ENCODE measurements at regions not wholly inside any gene's neighbourhood (a gene's known extent, or its start where the extent isn't known, plus 50 kb on each side); places are given as distances from the start of the nearest gene placed in this dataset.
A peak's percentile ranks its signal among the peaks of the same experiment; 100 is the strongest.

GRCh38 chr22:23522623-23523251 lies 57.4 kb downstream of the IGLL1 start:
- DNase-seq (ENCODE audit: low read depth): no peak
- TF ChIP-seq, protein P1, sequence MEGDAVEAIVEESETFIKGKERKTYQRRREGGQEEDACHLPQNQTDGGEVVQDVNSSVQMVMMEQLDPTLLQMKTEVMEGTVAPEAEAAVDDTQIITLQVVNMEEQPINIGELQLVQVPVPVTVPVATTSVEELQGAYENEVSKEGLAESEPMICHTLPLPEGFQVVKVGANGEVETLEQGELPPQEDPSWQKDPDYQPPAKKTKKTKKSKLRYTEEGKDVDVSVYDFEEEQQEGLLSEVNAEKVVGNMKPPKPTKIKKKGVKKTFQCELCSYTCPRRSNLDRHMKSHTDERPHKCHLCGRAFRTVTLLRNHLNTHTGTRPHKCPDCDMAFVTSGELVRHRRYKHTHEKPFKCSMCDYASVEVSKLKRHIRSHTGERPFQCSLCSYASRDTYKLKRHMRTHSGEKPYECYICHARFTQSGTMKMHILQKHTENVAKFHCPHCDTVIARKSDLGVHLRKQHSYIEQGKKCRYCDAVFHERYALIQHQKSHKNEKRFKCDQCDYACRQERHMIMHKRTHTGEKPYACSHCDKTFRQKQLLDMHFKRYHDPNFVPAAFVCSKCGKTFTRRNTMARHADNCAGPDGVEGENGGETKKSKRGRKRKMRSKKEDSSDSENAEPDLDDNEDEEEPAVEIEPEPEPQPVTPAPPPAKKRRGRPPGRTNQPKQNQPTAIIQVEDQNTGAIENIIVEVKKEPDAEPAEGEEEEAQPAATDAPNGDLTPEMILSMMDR (IDR thresholded peaks at IDR 0.05; ENCODE audit: insufficient read depth, low read depth, low read length, missing control alignments): no peak
- no peak overlapping the region for H3K4me3 ChIP-seq (ENCODE audit: low read depth, low read length)

- TF ChIP-seq, protein P1 (IDR thresholded peaks at IDR 0.05; ENCODE audit: insufficient read depth, low read depth, low read length, missing control alignments): peak; percentile 16
- DNase-seq (ENCODE audit: low read depth): peak; percentile 91
- peak overlapping the region; percentile 43 for H3K4me3 ChIP-seq (ENCODE audit: low read depth, low read length)
Observed at GRCh38 chr22:23521441-23522113, 58.5 kb downstream of the IGLL1 start.

GRCh38 chr22:23520863-23521440 lies 59.1 kb downstream of the IGLL1 start:
- TF ChIP-seq, protein P1 (IDR thresholded peaks at IDR 0.05; ENCODE audit: insufficient read depth, low read depth, low read length, missing control alignments): no peak
- peak overlapping the region; percentile 39; the same call in 1 of the 2 replicates for H3K4me3 ChIP-seq (ENCODE audit: low read depth, low read length)
- DNase-seq (ENCODE audit: low read depth): no peak

GRCh38 chr22:23519442-23520157 lies 60.5 kb downstream of the IGLL1 start:
- TF ChIP-seq, protein P1 (IDR thresholded peaks at IDR 0.05; ENCODE audit: insufficient read depth, low read depth, low read length, missing control alignments): no peak
- no peak overlapping the region for H3K4me3 ChIP-seq (ENCODE audit: low read depth, low read length)
- no peak for DNase-seq (ENCODE audit: low read depth)

DNA sequence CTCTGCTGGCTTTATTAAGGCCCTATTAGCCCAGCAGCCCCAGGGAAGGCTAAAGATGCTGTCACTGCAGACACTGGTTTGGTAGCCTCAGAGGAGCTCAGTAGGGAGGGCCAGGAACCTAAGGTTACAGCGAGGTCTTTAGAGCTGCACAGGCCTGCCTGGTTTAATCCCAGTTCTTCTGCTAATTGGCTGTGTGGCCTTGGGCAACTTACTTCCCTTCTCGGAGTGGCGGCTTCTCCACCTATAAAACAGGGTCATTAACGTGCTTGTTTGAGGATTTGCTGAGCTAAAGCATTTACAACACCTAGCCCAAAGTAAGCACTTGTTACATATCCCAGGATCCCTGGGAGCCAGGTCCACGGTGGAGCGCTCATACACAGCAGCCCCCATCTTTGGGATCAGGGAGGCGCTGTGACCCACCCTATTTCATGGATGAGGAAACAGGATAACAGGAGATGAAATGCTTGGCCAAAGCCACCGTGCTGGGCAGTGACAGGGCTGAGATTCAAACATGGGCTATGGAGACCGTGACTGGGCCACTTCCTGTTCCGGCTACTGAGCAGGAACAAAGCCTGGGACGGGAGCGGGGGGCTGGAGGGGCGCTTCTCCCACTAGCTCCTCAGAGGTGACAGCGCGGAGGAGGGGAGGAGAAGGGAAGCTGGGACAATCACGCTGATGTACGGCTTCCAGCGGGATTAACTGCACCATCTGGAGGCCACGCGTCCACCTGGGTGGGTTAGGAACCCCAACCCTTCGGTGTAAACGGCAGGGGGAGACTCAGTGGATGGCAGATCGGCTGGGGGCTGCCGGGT lies 61.5 kb downstream of the IGLL1 start:
- no peak for DNase-seq (ENCODE audit: low read depth)
- H3K4me3 ChIP-seq (ENCODE audit: low read depth, low read length): no peak overlapping the region
- TF ChIP-seq, protein P1 (IDR thresholded peaks at IDR 0.05; ENCODE audit: insufficient read depth, low read depth, low read length, missing control alignments): no peak

DNA sequence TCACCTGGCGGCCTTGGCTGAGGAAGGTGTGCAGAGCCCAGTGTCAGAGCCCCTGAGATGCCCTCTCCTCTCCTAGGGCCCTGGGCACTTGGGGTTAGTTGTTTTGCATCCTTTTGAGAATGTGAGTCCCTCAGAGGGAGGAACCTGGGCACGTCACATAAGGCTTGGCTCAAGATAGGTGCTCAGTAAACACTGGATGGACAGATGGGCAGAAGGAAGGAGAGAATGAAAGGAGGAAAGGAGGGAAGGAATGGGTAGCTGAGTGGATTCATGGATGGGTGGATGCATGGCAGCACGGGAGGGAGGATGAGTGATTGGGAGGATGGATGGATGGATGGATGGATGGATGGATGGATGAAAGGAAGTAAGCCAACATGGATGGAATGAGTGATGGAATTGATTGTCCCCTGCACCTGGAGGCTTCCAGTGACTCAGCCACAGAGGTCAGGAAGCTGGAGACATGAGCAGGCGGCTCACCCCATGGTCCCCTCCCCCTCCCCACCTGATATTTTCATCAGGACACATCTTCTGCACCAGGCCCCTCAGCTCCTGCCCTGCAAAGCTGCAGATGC lies 62.2 kb downstream of the IGLL1 start:
- no peak overlapping the region for H3K4me3 ChIP-seq (ENCODE audit: low read depth, low read length)
- TF ChIP-seq, protein P1 (IDR thresholded peaks at IDR 0.05; ENCODE audit: insufficient read depth, low read depth, low read length, missing control alignments): no peak
- DNase-seq (ENCODE audit: low read depth): no peak
